ENCODE measurements at regions not wholly inside any gene's neighbourhood (a gene's known extent, or its start where the extent isn't known, plus 50 kb on each side); places are given as distances from the start of the nearest gene placed in this dataset.
"Not testable (repeated sequence)": the region's sequence is repeated elsewhere in the genome, so short reads cannot be mapped to it uniquely, and the experiment has no call there.

DNA sequence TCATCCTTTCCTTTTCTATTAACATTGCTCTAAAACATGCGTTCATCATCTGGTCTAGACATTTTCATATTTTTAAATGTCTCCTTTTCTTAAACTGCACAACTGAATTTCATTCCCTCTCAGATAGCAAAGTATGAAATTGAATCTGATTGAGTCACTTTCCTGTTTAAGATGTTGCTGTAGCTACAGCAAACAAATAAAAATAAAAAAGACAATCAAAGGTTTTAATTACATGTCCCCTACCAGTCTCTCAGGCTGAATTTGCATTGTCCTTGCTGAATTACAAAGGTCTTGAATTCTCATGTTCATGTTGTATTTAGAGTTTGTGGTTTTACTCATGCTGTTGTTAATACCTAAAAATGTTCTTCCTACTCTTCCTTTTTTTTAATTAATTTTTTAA is 537.9 kb upstream of the LRATD1 start:
- TF ChIP-seq, protein P1, sequence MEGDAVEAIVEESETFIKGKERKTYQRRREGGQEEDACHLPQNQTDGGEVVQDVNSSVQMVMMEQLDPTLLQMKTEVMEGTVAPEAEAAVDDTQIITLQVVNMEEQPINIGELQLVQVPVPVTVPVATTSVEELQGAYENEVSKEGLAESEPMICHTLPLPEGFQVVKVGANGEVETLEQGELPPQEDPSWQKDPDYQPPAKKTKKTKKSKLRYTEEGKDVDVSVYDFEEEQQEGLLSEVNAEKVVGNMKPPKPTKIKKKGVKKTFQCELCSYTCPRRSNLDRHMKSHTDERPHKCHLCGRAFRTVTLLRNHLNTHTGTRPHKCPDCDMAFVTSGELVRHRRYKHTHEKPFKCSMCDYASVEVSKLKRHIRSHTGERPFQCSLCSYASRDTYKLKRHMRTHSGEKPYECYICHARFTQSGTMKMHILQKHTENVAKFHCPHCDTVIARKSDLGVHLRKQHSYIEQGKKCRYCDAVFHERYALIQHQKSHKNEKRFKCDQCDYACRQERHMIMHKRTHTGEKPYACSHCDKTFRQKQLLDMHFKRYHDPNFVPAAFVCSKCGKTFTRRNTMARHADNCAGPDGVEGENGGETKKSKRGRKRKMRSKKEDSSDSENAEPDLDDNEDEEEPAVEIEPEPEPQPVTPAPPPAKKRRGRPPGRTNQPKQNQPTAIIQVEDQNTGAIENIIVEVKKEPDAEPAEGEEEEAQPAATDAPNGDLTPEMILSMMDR (IDR thresholded peaks at IDR 0.05) = no peak
- Histone ChIP-seq H3K4me3 (no peak overlapping the region), H3K27ac (no peak overlapping the region)
- DNase-seq (ENCODE audit: low spot score) = no peak

DNA sequence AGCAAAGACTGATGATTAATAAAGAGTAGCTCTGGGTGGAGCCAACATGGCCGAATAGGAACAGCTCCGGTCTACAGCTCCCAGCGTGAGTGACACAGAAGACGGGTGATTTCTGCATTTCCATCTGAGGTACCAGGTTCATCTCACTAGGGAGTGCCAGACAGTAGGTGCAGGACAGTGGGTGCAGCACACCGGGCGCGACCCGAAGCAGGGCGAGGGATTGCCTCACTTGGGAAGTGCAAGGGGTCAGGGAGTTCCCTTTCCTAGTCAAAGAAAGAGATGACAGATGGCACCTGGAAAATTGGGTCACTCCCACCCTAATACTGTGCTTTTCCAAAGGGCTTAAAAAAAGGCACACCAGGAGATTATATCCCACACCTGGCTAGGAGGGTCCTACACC is 533.4 kb upstream of the LRATD1 start:
- not testable (repeated sequence) for DNase-seq (ENCODE audit: low spot score); H3K27ac ChIP-seq; H3K4me3 ChIP-seq

DNA sequence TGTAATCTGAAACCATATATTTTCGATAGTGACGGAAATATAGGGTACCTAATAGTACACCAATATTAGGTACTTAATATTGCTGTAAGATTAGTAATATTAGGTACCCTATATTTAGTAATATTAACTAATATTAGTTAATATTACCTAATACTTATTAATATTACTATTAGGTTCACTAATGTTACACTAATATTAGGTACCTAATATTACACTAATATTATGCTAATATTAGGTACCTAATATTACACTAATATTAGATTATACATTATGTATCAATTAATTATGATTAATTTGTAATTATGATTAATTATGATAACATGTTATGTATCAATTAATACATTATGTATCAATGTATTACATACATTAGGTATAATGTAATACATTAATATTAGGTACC is 518.2 kb upstream of the LRATD1 start:
- no peak for DNase-seq (ENCODE audit: low spot score)
- Histone ChIP-seq H3K4me3 (no peak overlapping the region), H3K27ac (no peak overlapping the region)
- TF ChIP-seq, protein P1 (IDR thresholded peaks at IDR 0.05) = no peak

DNA sequence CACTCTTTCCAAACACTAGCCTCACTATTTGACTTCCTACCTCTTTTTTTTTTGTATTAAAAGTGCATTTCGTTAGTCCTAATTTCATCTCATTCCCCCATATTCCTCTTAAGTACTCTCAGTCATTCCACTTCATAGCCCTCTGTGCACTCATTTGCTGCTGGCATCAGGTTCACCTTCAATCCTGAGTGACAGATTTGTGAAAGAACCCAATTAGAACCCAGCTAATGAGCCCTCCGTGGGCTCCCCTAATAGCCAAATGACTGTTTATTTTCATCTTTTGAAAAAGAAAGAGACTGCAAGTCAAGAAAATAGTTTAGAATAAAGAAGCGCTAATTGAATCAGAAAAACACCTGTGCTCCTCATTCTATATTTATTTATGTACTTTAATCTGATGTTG is 512.1 kb upstream of the LRATD1 start:
- Histone ChIP-seq H3K4me3 (no peak overlapping the region), H3K27ac (no peak overlapping the region)
- TF ChIP-seq, protein P1 (IDR thresholded peaks at IDR 0.05) = no peak
- DNase-seq (ENCODE audit: low spot score) = no peak

DNA sequence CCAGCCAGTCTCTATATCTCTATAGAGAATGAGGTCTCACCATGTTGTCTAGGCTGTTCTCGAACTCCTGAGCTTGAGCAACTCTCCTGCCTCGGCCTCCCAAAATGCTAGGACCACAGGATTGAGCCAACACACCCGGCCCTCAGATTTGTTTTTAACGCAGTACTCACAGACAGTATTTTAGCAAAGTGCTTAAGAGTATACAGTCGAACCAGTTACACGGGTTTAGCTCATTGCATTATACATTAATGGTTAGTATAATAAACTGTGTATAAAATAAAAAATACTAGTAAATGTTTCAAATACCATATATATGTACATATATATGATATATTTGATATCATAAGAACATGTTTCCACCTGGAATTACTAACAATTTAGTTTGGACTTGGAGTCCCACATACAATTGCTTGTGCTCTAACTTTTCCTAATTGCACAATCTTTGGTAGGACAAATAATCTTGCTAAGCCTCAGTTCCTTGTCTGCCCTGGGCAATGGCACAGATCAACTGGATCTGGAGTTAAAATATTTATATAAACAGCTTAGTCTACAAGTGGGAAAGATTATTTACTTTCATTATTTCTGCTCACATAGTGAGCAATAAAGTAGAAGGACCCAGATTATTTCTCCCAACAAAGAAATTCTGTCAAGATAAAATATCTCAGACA is 508.9 kb upstream of the LRATD1 start:
- no peak overlapping the region for H3K27ac ChIP-seq
- TF ChIP-seq, protein P1 (IDR thresholded peaks at IDR 0.05) = no peak
- H3K4me3 ChIP-seq = no peak overlapping the region
- DNase-seq (ENCODE audit: low spot score) = no peak

DNA sequence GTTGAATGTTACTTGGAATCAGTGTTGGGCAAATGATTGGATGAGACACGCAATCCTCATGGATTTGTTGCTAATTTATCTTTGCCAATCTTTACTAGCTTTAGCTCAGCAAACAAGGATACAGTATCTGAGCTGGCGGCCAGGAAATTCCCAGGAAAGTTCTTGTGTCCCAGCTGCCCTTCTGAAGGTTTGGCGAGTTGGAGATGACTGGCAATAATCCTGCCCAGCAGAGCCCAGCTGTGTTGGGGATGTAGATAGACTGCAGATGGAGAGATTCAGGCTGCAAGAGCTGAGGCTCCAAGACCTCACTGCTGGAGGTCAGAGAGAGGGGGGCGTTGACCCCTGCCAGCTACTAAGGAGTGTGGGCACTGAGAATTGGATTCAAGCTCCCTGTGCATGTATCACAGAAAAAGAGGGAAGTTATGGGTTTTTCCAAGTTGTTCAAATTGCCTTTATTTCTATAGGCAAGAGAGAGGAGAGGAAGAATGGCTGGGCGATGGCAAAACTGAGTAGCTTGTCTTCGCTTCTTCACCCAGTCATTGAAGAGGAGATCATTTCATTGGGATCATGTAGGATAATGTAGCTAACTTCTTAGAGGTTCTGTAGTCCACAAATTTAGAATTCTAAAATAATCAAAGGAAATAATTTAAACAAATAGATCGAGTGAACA is 506.8 kb upstream of the LRATD1 start:
- Histone ChIP-seq H3K27ac (no peak overlapping the region), H3K4me3 (no peak overlapping the region)
- TF ChIP-seq, protein P1 (IDR thresholded peaks at IDR 0.05) = no peak
- no peak for DNase-seq (ENCODE audit: low spot score)

DNA sequence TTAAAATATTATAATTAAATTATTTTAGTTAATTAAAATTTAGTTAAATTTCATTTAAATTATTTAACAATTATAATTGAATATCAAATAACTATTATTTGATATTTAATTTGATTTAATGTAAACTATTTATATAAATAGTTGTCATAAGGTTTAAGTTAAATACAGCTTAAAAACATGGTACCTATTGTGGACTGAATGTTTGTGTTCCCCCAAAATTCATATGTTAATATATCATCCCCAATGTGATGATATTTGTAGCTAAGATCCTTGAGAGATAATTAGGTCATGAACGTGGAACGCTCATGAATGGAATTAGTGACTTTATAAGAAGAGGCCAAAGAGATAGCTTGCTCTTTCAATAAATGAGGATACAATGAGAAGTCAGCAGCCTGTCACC is 505.7 kb upstream of the LRATD1 start:
- TF ChIP-seq, protein P1 (IDR thresholded peaks at IDR 0.05) = no peak
- Histone ChIP-seq H3K27ac (no peak overlapping the region), H3K4me3 (no peak overlapping the region)
- no peak for DNase-seq (ENCODE audit: low spot score)

Measured in coronary artery (tissue), 2 donors.